ENCODE measurements at regions not wholly inside any gene's neighbourhood (a gene's known extent, or its start where the extent isn't known, plus 50 kb on each side); places are given as distances from the start of the nearest gene placed in this dataset.

DNA sequence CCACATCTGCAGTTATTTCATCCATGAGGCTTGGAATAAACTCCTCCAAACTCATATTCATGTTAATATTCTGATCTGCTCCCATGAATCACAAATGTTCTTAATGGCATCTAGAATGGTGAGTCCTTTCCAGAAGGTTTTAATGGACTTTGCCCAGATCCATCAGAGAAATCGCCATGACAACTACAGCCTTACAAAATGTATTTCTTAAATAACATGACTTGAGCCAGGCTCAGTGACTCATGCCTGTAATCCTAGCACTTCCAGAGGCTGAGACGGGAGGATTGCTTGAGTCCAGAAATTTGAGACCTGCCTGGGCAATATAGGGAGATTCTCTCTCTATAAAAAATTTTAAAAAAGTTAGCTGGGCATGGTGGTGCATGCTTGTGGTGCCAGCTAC lies 102.1 kb upstream of the TMEM168 start:
- DNase-seq (ENCODE audit: extremely low read depth, low read depth), result peak; percentile 30
- no peak for TF ChIP-seq CTCF (IDR thresholded peaks at IDR 0.05; ENCODE audit: low read depth, low read length)

DNA sequence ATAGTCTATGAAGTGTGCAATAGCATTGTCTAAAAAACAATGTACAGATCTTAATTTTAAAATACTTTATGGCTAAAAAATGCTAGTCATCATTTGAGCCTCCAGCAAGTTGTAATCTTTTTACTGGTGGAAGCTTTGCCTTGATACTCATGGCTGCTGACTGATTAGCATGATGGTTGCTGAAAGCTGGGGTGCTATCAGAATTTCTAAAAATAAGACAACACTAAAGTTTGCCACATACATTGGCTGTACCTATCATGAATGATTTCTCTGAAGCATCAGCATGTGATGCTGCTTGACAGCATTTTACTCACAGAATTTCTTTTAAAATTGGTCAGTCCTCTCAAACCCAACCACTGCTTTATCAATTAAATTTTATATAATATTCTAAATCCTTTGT lies 101.5 kb upstream of the TMEM168 start:
- DNase-seq (ENCODE audit: extremely low read depth, low read depth), result no peak
- no peak for TF ChIP-seq CTCF (IDR thresholded peaks at IDR 0.05; ENCODE audit: low read depth, low read length)

DNA sequence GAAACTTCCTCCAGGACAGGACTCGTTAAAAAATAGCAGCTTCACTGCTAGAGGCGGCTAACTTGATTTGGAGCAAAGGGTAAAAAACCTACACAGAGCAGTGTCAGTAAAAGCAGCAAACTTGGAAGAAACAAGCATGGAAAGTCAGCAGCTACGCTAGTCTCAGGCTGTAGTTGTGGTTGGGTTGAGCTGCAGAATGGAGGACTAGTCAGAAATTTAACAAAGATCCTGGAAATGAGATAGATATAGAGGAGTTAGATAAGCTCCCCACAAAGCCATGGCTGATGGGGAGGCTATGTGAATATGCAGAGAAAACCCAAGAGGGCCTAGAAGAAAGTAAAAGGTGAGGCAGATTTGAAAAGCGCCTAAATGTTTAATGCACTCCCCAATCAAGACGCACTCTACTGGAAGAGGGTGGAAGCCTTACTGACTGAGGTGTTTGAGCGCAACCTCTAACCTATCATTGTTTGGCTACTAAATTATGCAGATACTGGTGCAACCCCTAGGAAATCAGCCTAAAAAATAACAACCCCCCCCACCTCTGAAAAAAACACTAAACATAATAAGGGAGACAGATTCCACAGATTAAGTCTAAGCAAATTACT lies 99.7 kb upstream of the TMEM168 start:
- no peak for TF ChIP-seq CTCF (IDR thresholded peaks at IDR 0.05; ENCODE audit: low read depth, low read length)
- DNase-seq (ENCODE audit: extremely low read depth, low read depth), result no peak

GRCh38 chr7:112889268-112889667 lies 99.1 kb upstream of the TMEM168 start:
- TF ChIP-seq CTCF (IDR thresholded peaks at IDR 0.05; ENCODE audit: low read depth, low read length), result no peak

GRCh38 chr7:112888781-112889180 lies 98.6 kb upstream of the TMEM168 start:
- DNase-seq (ENCODE audit: extremely low read depth, low read depth), result no peak
- no peak for TF ChIP-seq CTCF (IDR thresholded peaks at IDR 0.05; ENCODE audit: low read depth, low read length)

More at GRCh38 chr7:112889268-112889667, 99.1 kb upstream of the TMEM168 start:
- DNase-seq (ENCODE audit: extremely low read depth, low read depth), result no peak

DNA sequence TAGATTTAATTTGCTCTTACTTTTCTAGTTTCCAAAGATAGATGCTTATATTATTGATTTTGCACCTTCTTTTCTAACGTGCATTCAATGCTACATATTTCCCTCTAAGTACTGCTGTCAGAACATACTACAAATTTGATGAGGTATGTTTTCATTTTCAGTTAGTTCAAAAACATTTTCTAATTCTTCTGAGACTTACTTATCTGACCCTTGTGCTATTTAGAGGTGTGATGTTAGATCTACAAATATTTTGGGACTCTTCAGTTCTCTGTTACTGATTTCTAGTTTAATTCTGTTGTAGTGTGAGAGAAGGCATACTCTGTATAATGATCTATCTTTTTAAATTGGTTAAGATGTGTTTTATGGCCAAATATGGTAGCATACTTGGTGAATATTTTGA lies 97.8 kb upstream of the TMEM168 start:
- DNase-seq (ENCODE audit: extremely low read depth, low read depth), result no peak
- no peak for TF ChIP-seq CTCF (IDR thresholded peaks at IDR 0.05; ENCODE audit: low read depth, low read length)

DNA sequence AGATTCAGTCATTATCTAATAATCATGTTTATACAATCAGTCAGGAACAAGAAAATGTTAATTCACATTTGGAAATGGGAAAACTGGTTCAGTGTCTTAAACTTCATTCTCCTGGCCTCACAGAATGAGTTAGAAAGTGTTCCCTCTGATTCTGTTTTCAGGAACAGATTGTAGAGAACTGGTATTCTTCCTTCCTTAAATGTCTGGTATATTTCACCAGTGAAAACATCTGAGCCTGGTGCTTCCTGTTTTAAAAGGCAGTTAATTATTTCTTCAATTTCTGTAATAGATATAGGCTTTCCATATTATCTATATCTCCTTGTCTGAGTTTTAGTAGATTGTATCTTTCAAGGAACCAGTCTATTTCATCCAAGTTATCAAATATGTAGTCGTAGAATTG lies 97.1 kb upstream of the TMEM168 start:
- TF ChIP-seq CTCF (IDR thresholded peaks at IDR 0.05; ENCODE audit: low read depth, low read length), result no peak
- no peak for DNase-seq (ENCODE audit: extremely low read depth, low read depth)

All from AG09319 (cell line).